K562 (cell line): ENCODE measurements at regions not wholly inside any gene's neighbourhood (a gene's known extent, or its start where the extent isn't known, plus 50 kb on each side); places are given as distances from the start of the nearest gene placed in this dataset.

Experiments
- ATAC-seq: fragments of 200-7000 bp; cut with Tn5 transposase; 3 replicates; pipeline ENCODE4 v1.9.1; 2020; ENCODE audit warnings: moderate library complexity
- BruUV-seq: library from RNA; stranded (reverse); fragments of 400-500 nt; replicated peaks from 2 replicates; lab custom pipeline; 2021; lab: Mats Ljungman, UMichigan
- CTCF ChIA-PET: fragments of 300-600 bp; formaldehyde crosslinking; extraction: SDS; loops from one replicate; lab custom pipeline; 2021; ENCODE audit warnings: low intra/inter-chr PET ratio; lab: Yijun Ruan, JAX
- POLR2A ChIA-PET: fragments of 300-600, 350-650 bp; sonication (Branson Sonifier 250); formaldehyde crosslinking; extraction: SDS; loops from one replicate; lab custom pipeline; 2021; ENCODE audit warnings: antibody characterized with exemption, inconsistent platforms; lab: Yijun Ruan, JAX
- DNase-seq, 4 experiments: peaks; one replicate each; pipeline versions ENCODE4 v3.0.0 to v3.0.0-alpha.2; 2011 to 2018; ENCODE audit warnings: low spot score in 3 of 4, mixed read lengths in 3 of 4; ENCODE audit errors: extremely low read depth in 1 of 4
- FAIRE-seq: peaks from 2 replicates; lab custom pipeline; 2011; peaks lifted over from hg19 to GRCh38; lab: Jason Lieb, UNC
- H2AFZ ChIP-seq: 2 replicates; pipeline ENCODE4 v1.6.0; 2011; ENCODE audit warnings: low read depth, low read length, control low read depth, inconsistent platforms
- H3K27ac ChIP-seq: fragments of 200-600 bp; 3 replicates; pipeline ENCODE4 v1.8.0; 2011; ENCODE audit warnings: low read depth, mild to moderate bottlenecking, control low read depth, inconsistent platforms, low read length, moderate library complexity, mixed read lengths; ENCODE audit errors: extremely low read depth
- H3K27me3 ChIP-seq, 2 experiments: fragments of 300-600 bp in 1 of 2; 2 replicates in 1 of 2; 3 replicates in 1 of 2; pipeline versions ENCODE4 v1.6.0 to v1.8.0; 2011; ENCODE audit warnings: inconsistent platforms in 2 of 2, low read length in 2 of 2, mild to moderate bottlenecking in 1 of 2, mixed read lengths in 1 of 2, moderate library complexity in 1 of 2; ENCODE audit not compliant: control insufficient read depth in 2 of 2, insufficient read depth in 2 of 2
- H3K36me3 ChIP-seq: fragments of 300-600 bp; 3 replicates; pipeline ENCODE4 v1.8.0; 2011; ENCODE audit warnings: mild to moderate bottlenecking, low read length, inconsistent platforms; ENCODE audit not compliant: control insufficient read depth, insufficient read depth
- H3K4me1 ChIP-seq, 2 experiments: fragments of 200-600 bp in 1 of 2; replicated peaks in 1 of 2; 2 replicates in 1 of 2; 3 replicates in 1 of 2; pipeline versions ENCODE4 v1.5.1 to v1.8.0; 2011; ENCODE audit warnings: inconsistent platforms in 2 of 2, low read length in 2 of 2, mild to moderate bottlenecking in 1 of 2, mixed read lengths in 1 of 2, moderate library complexity in 1 of 2; ENCODE audit not compliant: control insufficient read depth in 2 of 2, insufficient read depth in 2 of 2
- H3K4me2 ChIP-seq: 2 replicates; pipeline ENCODE4 v1.6.1; 2011; ENCODE audit warnings: low read length, control low read depth, inconsistent platforms, mixed read lengths; ENCODE audit not compliant: insufficient read depth
- H3K4me3 ChIP-seq: fragments of 200-600 bp; sonication (generic), shearing (Covaris generic); 2 replicates; pipeline ENCODE4 v1.5.1; 2016; ENCODE audit warnings: control low read depth, inconsistent platforms
- H3K79me2 ChIP-seq: fragments of 200-600 bp; 3 replicates; pipeline ENCODE4 v1.8.0; 2011; ENCODE audit warnings: low read length, inconsistent platforms; ENCODE audit not compliant: control insufficient read depth, insufficient read depth
- H3K9ac ChIP-seq, 2 experiments: 2 replicates each; pipeline versions ENCODE4 v1.6.0 to v1.6.1; 2011; ENCODE audit warnings: low read depth in 2 of 2, low read length in 2 of 2, control low read depth in 1 of 2, inconsistent platforms in 1 of 2, mild to moderate bottlenecking in 1 of 2, mixed read lengths in 1 of 2; ENCODE audit not compliant: insufficient read depth in 1 of 2
- H3K9me1 ChIP-seq: one replicate; pipeline ENCODE4 v1.6.0; 2011; ENCODE audit warnings: inconsistent platforms, mild to moderate bottlenecking, low read length, moderate library complexity; ENCODE audit not compliant: control insufficient read depth, insufficient read depth
- H3K9me3 ChIP-seq: replicated peaks from 2 replicates; pipeline ENCODE4 v1.5.1; 2011; ENCODE audit warnings: low read depth, low read length, inconsistent platforms; ENCODE audit not compliant: control insufficient read depth, insufficient read depth
- H4K20me1 ChIP-seq: replicated peaks from 2 replicates; pipeline ENCODE4 v1.6.1; 2011; ENCODE audit warnings: low read length, inconsistent platforms, mixed read lengths; ENCODE audit not compliant: control insufficient read depth, insufficient read depth
- BHLHE40 ChIP-seq: IDR thresholded peaks from 2 replicates; pipeline ENCODE4 v1.6.1; 2011; ENCODE audit warnings: low read length, improper control_type of control experiment
- EP300 ChIP-seq: IDR thresholded peaks from 2 replicates; pipeline ENCODE4 v1.6.1; 2012; ENCODE audit warnings: low read length, improper control_type of control experiment
- GATAD2A ChIP-seq: fragments of 450-650 bp; IDR thresholded peaks from 2 replicates; pipeline ENCODE4 v1.6.1; 2017
- JUN ChIP-seq, 2 experiments: sonication (generic) in 1 of 2; formaldehyde crosslinking in 1 of 2; IDR thresholded peaks; 2 replicates each; pipeline versions ENCODE4 v1.6.1 to v1.8.0; 2012 to 2022; ENCODE audit warnings: borderline replicate concordance in 2 of 2, mild to moderate bottlenecking in 2 of 2, improper control_type of control experiment in 1 of 2, low read depth in 1 of 2, low read length in 1 of 2, missing genetic modification reagents in 1 of 2
- NFRKB ChIP-seq: fragments of 450-650 bp; IDR thresholded peaks from 2 replicates; pipeline ENCODE4 v1.6.1; 2016; ENCODE audit warnings: low read depth
- RBM14 ChIP-seq: fragments of 200-400 bp; formaldehyde crosslinking; IDR thresholded peaks from 2 replicates; pipeline ENCODE4 v1.6.1; 2018; ENCODE audit warnings: low read depth, mild to moderate bottlenecking, low read length, moderate library complexity, borderline replicate concordance; ENCODE audit not compliant: insufficient read depth
- SMARCE1 ChIP-seq: fragments of 450-650 bp; IDR thresholded peaks from 2 replicates; pipeline ENCODE4 v1.7.1; 2016; ENCODE audit warnings: mild to moderate bottlenecking
- ZFX ChIP-seq: sonication (generic); formaldehyde crosslinking; IDR thresholded peaks from 2 replicates; pipeline ENCODE4 v1.8.0; 2022; ENCODE audit warnings: mild to moderate bottlenecking, missing genetic modification reagents, moderate library complexity
- ZNF146 ChIP-seq: IDR thresholded peaks from one replicate; pipeline ENCODE4 v1.6.1; 2018; ENCODE audit warnings: missing compliant biosample characterization; ENCODE audit not compliant: unreplicated experiment
- ZNF436 ChIP-seq: fragments of 250-450, 450-650 bp; sonication (Bioruptor Pico); formaldehyde crosslinking; IDR thresholded peaks from 2 replicates; pipeline ENCODE4 v1.7.0; 2020; ENCODE audit warnings: mild to moderate bottlenecking
- WGBS: fragments of 100-300 bp; shearing (Covaris generic); methylation state at CpG from one replicate; pipeline ENCODE4 v1.1.6; 2016; ENCODE audit warnings: low coverage, mixed read lengths; ENCODE audit not compliant: insufficient coverage; ENCODE audit errors: missing lambda C conversion rate; 5-methylcytosine and 5-hydroxymethylcytosine counted together
- in situ Hi-C: fragments of 300-500 bp; cut with MboI; formaldehyde crosslinking; loops from 4 replicates; pipeline ENCODE4 v1.15.0; 2018; ENCODE audit warnings: inconsistent platforms, mixed read lengths
- intact Hi-C: fragments of 100-400 bp; cut with micrococcal nuclease; formaldehyde crosslinking; loops from 2 replicates; pipeline ENCODE4 v1.14.2; 2022

GRCh38 chr11:37404231-37404630 is 806.2 kb upstream of the RAG2 start:
- Histone ChIP-seq H4K20me1 (no peaks in the 10 kb centered on the region), H3K27ac (no peak overlapping the region)
- CTCF ChIA-PET = no interaction called here
- TF ChIP-seq JUN (IDR thresholded peaks at IDR 0.05; ENCODE audit: borderline replicate concordance, low read depth, low read length) (no peak), JUN (CRISPR knock-in tag; IDR thresholded peaks at IDR 0.05; ENCODE audit: borderline replicate concordance) (no peak), SMARCE1 (no peak), EP300 (no peak), BHLHE40 (no peak), GATAD2A (no peak), ZNF146 (CRISPR knock-in tag) (no peak), ZNF436 (no peak), NFRKB (no peak), RBM14 (no peak), ZFX (no peak)
- TF ChIP-seq, all 486 proteins: peak for 0
- no peak overlapping the region for H2AFZ ChIP-seq
- WGBS = 0% methylated on average over 2 of the region's 2 CpGs
- no peaks in the 10 kb centered on the region for H3K79me2 ChIP-seq
- no peak for ATAC-seq
- no peaks in the 10 kb centered on the region for H3K9me1 ChIP-seq
- no TSS peak for BruUV-seq
- intact Hi-C loops (no loop called here), in situ Hi-C loops (no loop called here)
- DNase-seq = no peak
- FAIRE-seq = no peak
- no peaks in the 10 kb centered on the region for H3K4me1 ChIP-seq
- H3K9ac ChIP-seq = no peak overlapping the region
- no peaks in the 10 kb centered on the region for H3K36me3 ChIP-seq
- no peak overlapping the region for H3K4me3 ChIP-seq
- H3K4me2 ChIP-seq = no peak overlapping the region
- no peaks in the 10 kb centered on the region for H3K27me3 ChIP-seq
- H3K9me3 ChIP-seq = no peaks in the 10 kb centered on the region
- POLR2A ChIA-PET = no interaction called here
